Mesothelial cell of epicardium (in vitro differentiated cells): ENCODE measurements at regions not wholly inside any gene's neighbourhood (a gene's known extent, or its start where the extent isn't known, plus 50 kb on each side); places are given as distances from the start of the nearest gene placed in this dataset.

Source experiments
- DNase-seq, 2 experiments: peaks; one replicate each; pipeline ENCODE4 v3.0.0; 2021; ENCODE audit warnings: low spot score in 2 of 2; ENCODE audit not compliant: unreplicated experiment in 2 of 2
- H3K27ac Mint-ChIP-seq: 2 replicates; pipeline ENCODE4 v1.8.0; 2021; ENCODE audit warnings: mixed read lengths
- H3K27me3 Mint-ChIP-seq: 2 replicates; pipeline ENCODE4 v1.8.0; 2021; ENCODE audit warnings: low read depth, mixed read lengths
- H3K36me3 Mint-ChIP-seq: 2 replicates; pipeline ENCODE4 v1.8.0; 2021; ENCODE audit warnings: mixed read lengths
- H3K4me1 Mint-ChIP-seq: 2 replicates; pipeline ENCODE4 v1.8.0; 2021; ENCODE audit warnings: mixed read lengths
- H3K4me3 Mint-ChIP-seq: 2 replicates; pipeline ENCODE4 v1.8.0; 2021; ENCODE audit warnings: mild to moderate bottlenecking, moderate library complexity, mixed read lengths
- H3K9me3 Mint-ChIP-seq: 2 replicates; pipeline ENCODE4 v1.8.0; 2021; ENCODE audit warnings: mixed read lengths
- CTCF ChIP-seq: fragments of 200-600 bp; sonication (generic); IDR thresholded peaks from one replicate; pipeline ENCODE4 v1.5.0; 2021; ENCODE audit warnings: antibody characterized with exemption; ENCODE audit not compliant: unreplicated experiment

- Mint-ChIP-seq H3K27ac (no peak overlapping the region), H3K9me3 (peaks cover 4% of the 10 kb centered on the region), H3K36me3 (no peaks in the 10 kb centered on the region), H3K4me1 (no peaks in the 10 kb centered on the region), H3K27me3 (peaks cover 78% of the 10 kb centered on the region), H3K4me3 (no peak overlapping the region)
- TF ChIP-seq CTCF, result no peak
- no peak for DNase-seq
Observed at GRCh38 chr18:47735041-47735702, 195.3 kb downstream of the SMAD2 start.

- H3K9me3 Mint-ChIP-seq, result no peaks in the 10 kb centered on the region
- no peaks in the 10 kb centered on the region for H3K36me3 Mint-ChIP-seq
- no peak for DNase-seq
- H3K4me3 Mint-ChIP-seq, result no peak overlapping the region
- H3K27me3 Mint-ChIP-seq, result peaks cover 84% of the 10 kb centered on the region
- TF ChIP-seq CTCF, result no peak
- H3K4me1 Mint-ChIP-seq, result no peaks in the 10 kb centered on the region
- no peak overlapping the region for H3K27ac Mint-ChIP-seq
Observed at GRCh38 chr18:47731276-47731675, 199.2 kb downstream of the SMAD2 start.

- no peak for TF ChIP-seq CTCF
- no peak for DNase-seq
- Mint-ChIP-seq H3K4me1 (no peaks in the 10 kb centered on the region), H3K27me3 (peaks cover 81% of the 10 kb centered on the region), H3K27ac (no peak overlapping the region), H3K36me3 (no peaks in the 10 kb centered on the region), H3K4me3 (no peak overlapping the region), H3K9me3 (no peaks in the 10 kb centered on the region)
Observed at GRCh38 chr18:47730795-47731194, 199.7 kb downstream of the SMAD2 start.

- TF ChIP-seq CTCF, result no peak
Observed at GRCh38 chr18:47729356-47729755, 201.1 kb downstream of the SMAD2 start.

GRCh38 chr18:47728921-47729320, 201.5 kb downstream of the SMAD2 start:
- H3K4me3 Mint-ChIP-seq, result no peak overlapping the region
- H3K9me3 Mint-ChIP-seq, result no peaks in the 10 kb centered on the region
- no peak overlapping the region for H3K27ac Mint-ChIP-seq
- DNase-seq, result no peak
- H3K4me1 Mint-ChIP-seq, result no peaks in the 10 kb centered on the region
- peaks cover 77% of the 10 kb centered on the region for H3K27me3 Mint-ChIP-seq
- H3K36me3 Mint-ChIP-seq, result no peaks in the 10 kb centered on the region
- no peak for TF ChIP-seq CTCF

More at GRCh38 chr18:47729356-47729755, 201.1 kb downstream of the SMAD2 start:
- Mint-ChIP-seq H3K27ac (no peak overlapping the region), H3K36me3 (no peaks in the 10 kb centered on the region), H3K27me3 (peaks cover 77% of the 10 kb centered on the region), H3K4me1 (no peaks in the 10 kb centered on the region), H3K9me3 (no peaks in the 10 kb centered on the region), H3K4me3 (no peak overlapping the region)
- no peak for DNase-seq

GRCh38 chr18:47727409-47727808, 203.1 kb downstream of the SMAD2 start:
- H3K4me1 Mint-ChIP-seq, result no peaks in the 10 kb centered on the region
- peaks cover 72% of the 10 kb centered on the region for H3K27me3 Mint-ChIP-seq
- H3K9me3 Mint-ChIP-seq, result no peaks in the 10 kb centered on the region
- DNase-seq, result no peak
- TF ChIP-seq CTCF, result no peak
- H3K27ac Mint-ChIP-seq, result no peak overlapping the region
- H3K36me3 Mint-ChIP-seq, result no peaks in the 10 kb centered on the region
- no peak overlapping the region for H3K4me3 Mint-ChIP-seq
